ENCODE measurements at regions not wholly inside any gene's neighbourhood (a gene's known extent, or its start where the extent isn't known, plus 50 kb on each side); places are given as distances from the start of the nearest gene placed in this dataset.

DNA sequence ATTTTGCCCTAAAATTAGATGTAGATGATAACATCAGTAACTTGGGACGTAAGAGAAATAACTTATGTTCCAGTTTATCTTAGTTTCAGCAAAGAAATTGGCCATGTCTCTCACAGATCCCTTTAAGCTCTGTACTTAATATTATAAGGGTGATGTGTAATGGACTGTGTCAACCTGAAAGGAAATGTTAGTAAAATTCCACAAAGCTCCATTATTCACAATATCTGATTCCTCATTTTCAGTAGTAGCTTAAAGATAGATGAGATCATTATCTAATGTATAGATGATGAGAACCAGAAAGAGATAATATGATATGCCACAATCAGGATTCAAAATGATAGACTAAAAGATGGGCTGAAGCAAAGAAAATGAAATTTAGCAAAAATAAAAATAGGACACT lies 316.8 kb upstream of the CHRM2 start:
- no peak for DNase-seq (ENCODE audit: extremely low read depth, low read depth)

DNA sequence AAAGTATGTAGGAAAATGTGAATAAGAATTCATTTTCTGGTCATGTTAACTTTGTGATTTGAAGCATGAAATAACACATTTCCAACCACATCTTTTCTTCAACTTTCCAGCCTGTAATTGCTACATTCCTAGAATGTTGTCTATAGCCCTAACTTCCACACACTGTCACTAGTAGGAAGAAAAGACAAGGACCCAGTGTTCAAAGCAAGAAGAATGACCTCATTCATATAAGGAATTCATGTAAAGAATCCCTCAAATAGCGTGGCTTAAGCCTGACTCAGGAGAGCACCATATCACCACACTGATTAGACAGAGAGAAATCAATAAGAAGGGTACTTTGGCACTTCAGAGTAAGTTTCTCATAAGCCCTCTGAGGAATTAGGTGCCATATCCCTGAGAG lies 318.7 kb upstream of the CHRM2 start:
- DNase-seq (ENCODE audit: extremely low read depth, low read depth): no peak

DNA sequence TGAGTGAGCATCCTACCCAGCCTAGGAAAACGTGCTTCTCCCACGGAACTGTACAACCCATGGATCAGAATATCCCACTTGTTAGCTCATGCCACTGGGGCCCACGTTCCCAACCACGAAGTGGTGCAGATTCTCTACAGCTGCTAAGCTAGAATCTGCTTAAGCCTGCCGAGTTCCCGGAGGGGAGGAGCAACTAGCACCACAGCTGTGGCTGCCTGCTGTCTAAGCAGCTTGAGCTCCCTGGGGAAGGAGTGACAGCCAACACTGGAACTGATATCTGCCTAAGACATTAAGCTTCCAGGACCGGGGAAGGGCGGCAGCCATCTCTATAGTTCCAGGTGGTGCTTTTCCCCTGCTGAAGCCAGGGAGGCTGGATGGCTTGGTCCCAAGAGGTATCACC lies 334.7 kb upstream of the CHRM2 start:
- DNase-seq (ENCODE audit: extremely low read depth, low read depth): no peak

DNA sequence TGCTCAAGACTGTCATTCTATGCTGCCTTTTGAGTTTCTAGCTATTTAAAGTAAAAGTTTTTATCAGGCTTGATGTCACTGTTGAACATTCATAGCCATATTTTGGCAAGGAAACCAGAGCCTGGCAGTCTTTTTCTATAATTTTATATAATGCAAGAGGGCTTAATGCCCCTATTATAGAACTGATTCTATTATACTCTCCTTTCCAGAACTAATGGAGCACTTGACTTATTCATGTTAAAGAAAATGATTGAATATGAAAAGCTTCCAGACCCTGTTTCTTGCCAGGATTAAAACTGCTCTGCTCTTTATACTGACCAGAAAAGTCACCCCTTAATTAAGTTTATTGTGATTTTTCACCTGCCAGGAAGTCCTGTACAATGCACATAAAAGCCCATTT lies 337.6 kb upstream of the CHRM2 start:
- no peak for DNase-seq (ENCODE audit: extremely low read depth, low read depth)

DNA sequence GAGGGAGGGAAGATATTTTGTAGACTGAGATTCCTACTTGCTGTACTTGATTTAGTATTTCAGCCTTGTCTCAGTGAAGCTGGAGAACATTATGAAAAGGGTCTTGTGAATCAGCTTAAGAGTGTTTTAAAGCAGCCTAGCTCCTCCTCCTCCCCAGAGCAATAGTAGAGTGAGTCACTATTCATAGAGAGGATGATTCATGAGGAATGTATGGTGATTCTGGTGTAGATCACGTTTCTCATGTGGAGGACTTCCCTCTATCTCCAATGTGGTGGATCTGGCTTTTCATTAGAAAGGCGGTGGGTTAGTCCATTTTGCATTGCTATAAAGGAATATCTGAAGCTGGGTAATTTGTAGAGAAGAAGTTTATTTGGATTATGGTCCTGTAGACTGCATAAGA lies 340.1 kb upstream of the CHRM2 start:
- peak; percentile 11 for DNase-seq (ENCODE audit: extremely low read depth, low read depth)

DNA sequence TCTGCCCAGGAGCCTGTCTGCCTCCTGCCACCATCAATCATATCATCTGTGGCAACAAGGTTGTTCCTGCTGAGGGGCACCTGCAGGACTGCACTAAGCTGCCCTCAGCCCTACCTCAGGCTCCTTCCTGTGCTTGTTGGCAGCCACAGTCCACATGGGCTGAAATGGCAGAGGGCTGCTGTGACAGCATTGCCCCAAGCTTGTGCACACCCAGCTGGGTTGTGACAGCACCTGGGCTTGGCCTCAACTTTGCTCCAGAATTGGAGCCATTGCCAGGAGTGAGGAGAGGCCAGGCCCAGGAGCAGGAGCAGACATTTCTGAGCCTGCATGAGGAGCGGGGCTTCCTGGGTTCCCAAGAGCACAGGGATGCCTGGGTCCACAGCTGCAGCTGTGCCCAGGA lies 340.9 kb upstream of the CHRM2 start:
- no peak for DNase-seq (ENCODE audit: extremely low read depth, low read depth)

DNA sequence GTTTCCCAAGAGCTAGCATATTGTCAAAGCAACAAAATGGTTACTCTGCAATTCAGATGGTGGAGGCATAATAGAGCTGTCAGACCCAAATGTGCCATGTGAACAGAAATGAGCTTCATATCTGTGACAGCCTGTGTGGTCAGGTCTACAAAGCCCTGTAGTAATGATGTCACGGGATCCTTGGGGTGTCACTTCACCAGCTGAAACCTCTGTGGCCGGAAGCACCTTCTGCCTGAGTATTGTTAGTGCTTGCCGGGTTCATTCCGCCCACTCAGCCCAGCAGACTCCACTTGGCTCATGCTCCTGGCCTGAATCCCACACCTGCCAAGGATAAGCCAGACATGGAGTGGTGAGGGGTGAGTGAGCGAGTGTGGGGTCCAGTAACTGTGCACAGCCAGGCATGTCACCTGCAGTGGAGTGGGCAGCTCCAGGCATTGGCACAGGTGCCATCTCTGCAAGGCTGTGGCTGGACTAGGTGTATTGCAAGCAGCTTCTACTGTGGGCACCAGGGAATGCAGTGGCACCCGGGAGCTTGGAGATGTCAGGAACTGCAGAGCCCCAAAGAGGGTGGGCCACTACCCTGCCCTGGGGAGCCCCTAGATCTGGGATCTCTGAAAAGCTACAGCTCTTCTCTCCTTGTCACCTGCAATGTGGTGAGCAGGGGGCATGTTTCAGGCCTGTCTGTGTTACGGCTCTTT lies 341.9 kb upstream of the CHRM2 start:
- DNase-seq (ENCODE audit: extremely low read depth, low read depth): no peak

DNA sequence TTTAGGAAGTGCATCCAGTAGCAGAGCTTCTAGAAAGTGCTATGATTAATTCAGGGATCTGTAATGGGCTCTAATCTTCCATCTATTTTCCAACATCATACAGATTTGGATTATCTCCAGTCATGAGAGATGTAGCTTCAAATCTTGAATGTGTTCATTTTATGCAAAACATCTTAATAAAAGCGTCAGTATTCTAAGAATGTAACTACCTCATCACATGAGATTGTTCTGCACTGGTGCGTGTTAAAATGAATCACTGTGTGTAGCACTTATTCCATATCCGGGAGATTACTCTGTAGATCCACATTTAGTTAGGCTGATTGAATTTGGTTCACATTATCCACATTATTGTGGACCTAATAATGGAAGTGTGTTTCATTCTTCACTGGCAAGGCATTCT lies 344.9 kb upstream of the CHRM2 start:
- DNase-seq (ENCODE audit: extremely low read depth, low read depth): no peak

DNA sequence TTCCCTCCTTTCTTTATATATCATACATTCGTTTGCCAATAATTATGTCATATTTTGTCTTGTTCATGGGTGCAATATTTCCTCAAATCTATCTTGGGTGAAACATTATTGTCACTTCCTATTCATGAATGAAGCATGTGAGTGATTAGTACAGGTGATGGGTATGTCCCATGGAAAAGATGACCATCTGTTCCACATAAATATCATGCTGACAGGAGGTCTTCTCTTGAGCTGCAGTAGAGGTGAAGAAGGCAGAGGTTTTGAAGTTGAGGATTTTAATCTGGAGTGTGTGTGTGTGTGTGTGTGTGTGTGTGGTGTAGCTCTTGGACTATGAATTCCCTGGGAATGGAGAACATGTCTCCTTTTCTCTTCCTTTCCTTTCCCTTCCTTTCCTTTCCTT lies 350.5 kb upstream of the CHRM2 start:
- DNase-seq (ENCODE audit: extremely low read depth, low read depth): no peak

DNA sequence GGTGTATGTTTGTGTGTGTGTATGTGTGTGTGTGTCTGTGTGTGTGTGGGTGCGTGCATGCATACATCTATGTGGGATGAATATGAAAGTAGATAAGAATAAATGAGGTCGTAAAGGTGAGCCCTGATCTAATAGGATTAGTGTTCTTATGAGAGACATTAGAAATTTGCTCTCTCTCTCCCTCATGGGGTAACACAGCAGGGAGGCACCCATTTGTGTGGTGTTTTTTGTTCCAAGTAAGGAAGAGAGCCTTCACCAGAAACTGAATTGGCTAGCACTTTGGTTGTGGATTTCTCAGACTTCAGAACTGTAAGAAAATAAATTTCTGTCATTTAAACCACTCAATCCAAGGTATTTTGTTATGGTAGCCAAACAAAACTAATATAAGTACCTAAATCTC lies 353.7 kb upstream of the CHRM2 start:
- no peak for DNase-seq (ENCODE audit: extremely low read depth, low read depth)

DNA sequence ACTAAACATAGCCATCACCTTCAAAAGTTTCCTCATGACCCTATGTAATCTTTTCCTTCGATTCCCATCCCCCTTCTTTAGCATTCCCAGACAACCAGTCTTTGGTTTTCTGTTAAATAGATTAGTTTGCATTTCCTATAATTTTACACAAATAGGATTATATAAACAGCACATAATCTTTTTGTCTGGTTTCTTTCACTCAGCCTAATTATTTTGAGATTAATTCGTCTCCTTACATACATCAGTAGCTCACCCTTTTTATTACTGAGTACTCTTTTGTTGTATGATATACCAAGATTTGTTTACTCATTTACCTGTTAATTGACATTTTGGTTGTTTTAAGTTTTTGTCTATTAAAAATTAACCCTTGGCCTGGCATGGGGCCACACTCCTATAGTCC lies 354.7 kb upstream of the CHRM2 start:
- no peak for DNase-seq (ENCODE audit: extremely low read depth, low read depth)

DNA sequence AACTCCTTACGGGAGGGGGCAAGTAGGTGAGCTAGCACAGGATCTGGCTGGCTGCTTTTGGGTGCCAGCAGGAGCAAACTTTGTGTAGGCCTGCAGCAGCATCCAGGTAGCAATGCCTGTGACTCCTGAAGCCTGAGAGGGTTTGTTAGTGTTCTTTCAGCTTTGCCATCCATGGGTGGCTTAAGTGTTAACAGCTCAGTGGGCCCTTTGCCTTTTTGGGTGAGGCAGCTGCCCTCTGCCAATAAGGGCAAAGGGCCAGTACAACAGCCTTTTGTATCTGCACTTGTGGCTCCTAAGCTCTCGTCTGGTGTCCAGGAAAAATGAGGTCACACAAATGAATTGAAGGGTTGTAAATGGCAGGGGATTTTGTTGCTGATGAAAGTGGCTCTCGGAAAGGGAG lies 359.0 kb upstream of the CHRM2 start:
- no peak for DNase-seq (ENCODE audit: extremely low read depth, low read depth)

DNA sequence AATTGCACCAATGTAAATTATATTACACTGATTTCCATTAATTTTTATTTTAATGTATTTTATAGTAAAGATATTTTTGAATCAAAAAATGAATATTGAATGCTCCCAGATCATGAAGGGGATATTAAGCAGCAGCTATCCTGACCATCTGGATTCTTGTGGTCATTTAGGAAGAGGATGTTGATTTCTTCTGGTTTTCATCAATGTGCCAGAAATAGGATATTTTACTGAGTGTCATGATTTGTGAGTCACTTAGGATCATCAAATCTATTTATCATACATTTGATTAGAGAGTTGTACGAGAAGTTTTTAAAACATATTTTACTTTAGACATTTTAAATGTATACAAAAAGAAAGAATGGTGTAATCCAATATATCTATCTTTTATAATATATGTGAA lies 366.3 kb upstream of the CHRM2 start:
- DNase-seq (ENCODE audit: extremely low read depth, low read depth): no peak

DNA sequence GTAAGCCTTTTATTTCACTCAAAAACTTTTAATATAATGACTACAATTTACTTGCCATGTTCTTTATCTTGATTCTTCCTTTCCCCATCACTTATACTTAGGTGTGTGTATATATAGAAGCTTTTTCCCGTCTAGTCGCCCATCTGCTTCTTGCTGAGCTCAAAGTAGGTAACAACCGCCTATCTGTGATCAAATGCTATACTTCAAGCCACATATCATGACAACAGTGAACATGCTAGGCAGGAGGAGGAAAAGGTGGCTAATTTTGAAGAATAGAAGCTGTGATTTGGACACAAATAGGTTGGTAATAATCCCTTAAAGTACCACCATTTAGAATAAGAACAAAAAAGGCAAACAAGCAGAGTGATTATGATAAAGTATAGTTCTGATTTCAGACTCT lies 367.3 kb upstream of the CHRM2 start:
- DNase-seq (ENCODE audit: extremely low read depth, low read depth): no peak

DNA sequence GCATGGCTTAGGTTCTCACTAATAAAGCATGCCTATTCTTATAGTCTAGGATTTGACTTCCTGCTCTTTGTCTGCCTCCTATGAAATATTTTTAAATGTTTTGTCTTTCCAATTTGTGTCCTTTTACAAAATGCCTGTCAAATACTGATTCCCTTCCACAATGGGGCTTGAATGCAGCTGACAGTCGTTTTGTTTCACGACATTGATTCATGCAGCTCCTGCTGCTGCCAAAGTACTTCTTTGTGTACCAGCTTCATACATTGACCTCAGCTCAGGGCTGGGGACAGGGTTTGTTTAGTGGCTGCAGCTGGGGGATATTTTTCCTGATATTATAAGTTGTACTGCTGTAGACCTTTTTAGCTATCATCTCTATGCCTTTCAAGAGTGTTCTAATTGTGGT lies 371.9 kb upstream of the CHRM2 start:
- no peak for DNase-seq (ENCODE audit: extremely low read depth, low read depth)

DNA sequence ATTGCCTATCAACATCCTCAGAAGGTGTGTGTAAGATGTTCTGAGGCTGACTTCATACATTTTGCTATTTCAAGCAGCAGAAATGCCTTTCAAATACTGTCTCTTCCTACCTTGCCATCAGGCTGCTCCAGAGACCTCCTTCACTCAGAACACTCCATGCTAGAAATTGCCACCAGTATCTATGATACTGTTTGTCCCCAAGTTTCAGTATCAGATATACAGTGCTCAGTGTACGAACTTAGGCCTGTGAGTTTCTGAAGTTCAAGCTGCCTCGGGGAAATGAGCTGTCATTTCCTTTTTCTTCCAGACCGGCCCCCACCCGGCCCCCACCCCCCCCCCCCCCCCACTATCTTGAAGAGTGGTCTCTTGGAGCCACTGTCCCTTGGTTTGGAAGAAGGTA lies 373.4 kb upstream of the CHRM2 start:
- DNase-seq (ENCODE audit: extremely low read depth, low read depth): no peak

DNA sequence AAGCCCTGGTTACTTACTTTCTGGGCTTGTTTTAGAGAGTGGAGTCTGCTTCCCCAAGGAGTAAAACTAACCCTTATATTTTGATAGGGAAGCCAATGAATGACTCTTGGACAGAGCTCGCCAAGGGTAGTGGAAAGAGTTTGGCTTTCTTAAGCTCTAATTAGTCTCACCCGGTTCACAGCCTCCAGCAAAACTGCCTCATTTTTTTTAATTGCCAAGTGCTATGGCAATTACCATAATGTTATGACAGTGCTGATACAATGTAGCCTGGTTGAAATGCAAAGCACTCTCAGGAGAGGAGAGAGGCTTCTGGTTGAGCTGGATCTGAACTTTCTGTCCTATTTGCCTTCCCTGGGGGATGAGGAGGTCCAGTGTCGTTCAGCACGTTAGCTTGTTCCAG lies 376.1 kb upstream of the CHRM2 start:
- DNase-seq (ENCODE audit: extremely low read depth, low read depth): no peak

DNA sequence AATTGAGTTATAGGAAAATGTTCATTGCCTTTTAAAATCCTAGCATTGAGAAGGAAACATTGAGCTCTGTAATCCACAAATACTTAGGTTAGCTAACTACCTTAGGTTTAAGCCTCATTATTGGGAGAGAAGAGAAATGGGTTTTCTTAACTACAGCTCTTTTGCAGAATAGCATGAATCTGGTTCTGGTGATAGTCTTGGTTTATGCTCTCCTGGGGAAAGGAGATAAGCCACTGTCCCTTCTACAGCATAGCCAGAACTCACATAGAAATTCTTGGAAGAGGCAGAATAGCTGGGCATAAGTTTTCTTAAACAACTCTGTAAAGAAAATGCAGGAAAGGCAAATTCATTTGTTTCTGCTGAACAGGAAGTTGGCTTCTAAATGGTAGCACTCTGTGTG lies 378.6 kb upstream of the CHRM2 start:
- no peak for DNase-seq (ENCODE audit: extremely low read depth, low read depth)

DNA sequence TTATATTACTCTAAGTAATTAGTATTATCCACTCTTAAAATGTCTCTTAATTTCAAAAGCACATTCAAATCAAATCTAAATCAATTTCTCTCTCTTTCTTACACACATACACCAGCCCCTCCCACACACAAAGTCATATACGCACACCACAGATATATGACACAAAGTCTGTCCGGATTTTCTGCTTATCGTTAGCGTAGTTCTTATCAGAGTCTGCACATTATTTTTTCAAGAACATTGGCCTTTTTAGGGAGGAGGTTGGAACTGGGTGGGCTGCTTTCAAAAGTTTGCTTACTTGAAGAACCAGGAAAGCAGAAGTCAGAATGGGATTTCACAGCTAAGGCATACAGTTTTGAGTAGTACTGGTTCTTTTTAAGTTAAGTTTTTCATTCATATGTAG lies 387.6 kb upstream of the CHRM2 start:
- DNase-seq (ENCODE audit: extremely low read depth, low read depth): no peak

DNA sequence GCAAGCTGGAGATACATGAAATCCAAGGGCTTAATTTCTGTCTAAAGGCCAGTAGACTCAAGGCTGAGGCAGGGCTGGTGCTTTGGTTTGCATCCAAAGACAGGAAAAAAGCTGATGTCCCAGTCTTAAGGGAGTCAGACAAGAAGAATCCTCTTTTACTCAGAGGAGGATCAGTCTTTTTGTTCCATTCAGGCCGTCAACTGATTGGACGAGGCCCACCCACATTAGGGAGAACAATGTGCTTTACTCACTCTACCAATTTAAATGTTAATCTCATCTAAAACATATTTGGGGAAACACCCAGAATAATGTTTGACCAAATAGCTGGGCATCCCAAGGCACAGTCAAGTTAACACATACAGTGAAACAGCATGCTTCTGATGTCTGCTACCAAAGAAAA lies 388.5 kb upstream of the CHRM2 start:
- DNase-seq (ENCODE audit: extremely low read depth, low read depth): no peak

DNA sequence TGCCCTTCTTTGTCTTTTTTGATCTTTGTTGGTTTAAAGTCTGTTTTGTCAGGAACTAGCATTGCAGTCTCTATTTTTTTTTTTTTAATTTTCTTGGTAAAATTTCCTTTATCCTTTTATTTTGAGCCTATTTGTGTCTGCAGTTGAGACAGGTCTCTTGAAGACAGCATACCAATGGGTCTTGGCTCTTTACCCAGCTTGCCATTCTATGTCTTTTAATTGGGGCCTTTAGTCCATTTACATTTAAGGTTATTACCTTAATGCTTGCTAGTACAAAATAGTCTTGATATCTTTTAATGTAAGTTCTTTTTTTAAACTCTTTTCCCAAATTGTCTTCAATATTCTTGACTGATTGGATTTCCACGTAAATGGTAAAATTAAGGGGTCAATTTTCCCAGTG lies 398.3 kb upstream of the CHRM2 start:
- DNase-seq (ENCODE audit: extremely low read depth, low read depth): no peak

DNA sequence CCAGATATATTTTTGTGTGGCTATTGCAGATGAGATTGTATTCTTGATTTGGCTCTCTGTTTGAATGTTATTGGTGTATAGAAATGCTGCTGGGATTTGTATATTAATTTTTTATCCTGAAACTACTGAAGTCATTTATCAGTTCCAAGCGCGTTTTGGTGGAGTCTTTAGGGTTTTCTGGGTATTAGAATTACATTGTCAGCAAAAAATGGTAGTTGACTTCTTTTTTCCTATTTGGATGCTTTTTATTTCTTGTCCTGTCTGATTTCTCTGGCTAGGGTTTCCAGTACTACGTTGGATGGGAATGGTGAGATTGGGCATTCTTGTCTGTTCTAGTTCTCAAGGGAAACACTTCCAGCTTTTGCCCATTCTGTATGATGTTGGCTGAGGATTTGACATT lies 415.5 kb upstream of the CHRM2 start:
- no peak for DNase-seq (ENCODE audit: extremely low read depth, low read depth)

DNA sequence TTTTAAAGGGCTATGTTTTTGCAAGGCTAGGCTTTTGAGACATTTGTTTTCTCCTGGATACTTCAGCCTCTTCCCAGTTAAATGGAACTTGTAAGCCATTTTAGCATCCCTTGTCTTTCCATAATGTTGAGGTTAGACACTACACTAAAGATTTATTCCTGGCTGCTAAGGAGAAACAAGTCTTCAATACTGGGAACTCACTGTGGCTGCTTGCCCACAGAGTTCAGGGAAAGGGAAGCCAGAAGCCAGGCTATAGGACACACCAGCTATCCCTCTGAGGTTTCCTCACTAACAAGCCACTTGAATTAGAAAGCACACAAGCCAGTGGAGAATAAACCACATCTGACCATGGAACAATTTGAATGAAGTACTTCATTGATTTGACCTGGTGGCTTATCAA lies 421.7 kb upstream of the CHRM2 start:
- DNase-seq (ENCODE audit: extremely low read depth, low read depth): no peak

DNA sequence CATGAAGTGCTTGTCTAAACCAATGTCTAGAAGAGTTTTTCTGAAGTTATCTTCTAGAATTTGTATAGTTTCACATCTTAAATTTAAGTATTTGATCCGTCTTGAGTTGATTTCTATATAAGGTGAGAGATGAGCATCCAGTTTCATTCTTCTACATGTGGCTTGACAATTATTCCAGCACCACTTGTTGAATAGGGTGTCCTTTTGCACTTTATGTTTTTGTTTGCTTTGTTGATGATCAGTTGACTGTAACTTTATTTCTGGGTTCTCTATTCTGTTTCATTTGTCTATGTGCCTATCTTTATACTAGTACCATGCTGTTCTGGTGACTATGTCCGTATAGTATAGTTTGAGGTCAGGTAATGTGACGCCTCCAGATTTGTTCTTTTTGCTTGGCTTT lies 426.6 kb upstream of the CHRM2 start:
- DNase-seq (ENCODE audit: extremely low read depth, low read depth): no peak

Measured in NCI-H460 (cell line).